G401.6 (cell line): ENCODE measurements at regions not wholly inside any gene's neighbourhood (a gene's known extent, or its start where the extent isn't known, plus 50 kb on each side); places are given as distances from the start of the nearest gene placed in this dataset.
"Not testable (repeated sequence)": the region's sequence is repeated elsewhere in the genome, so short reads cannot be mapped to it uniquely, and the experiment has no call there.

Experiments
- FAIRE-seq: peaks from 2 replicates; lab custom pipeline; 2012; peaks lifted over from hg19 to GRCh38; lab: Jason Lieb, UNC

- FAIRE-seq, result no peak
These were observed 260.3 kb upstream of the RNF32 start for GRCh38 chr7:156380261-156380660.

- no peak for FAIRE-seq
These were observed 261.1 kb upstream of the RNF32 start for GRCh38 chr7:156379324-156380070.

GRCh38 chr7:156378806-156379205 lies 261.8 kb upstream of the RNF32 start:
- FAIRE-seq, result no peak

GRCh38 chr7:156376317-156376716 lies 264.3 kb upstream of the RNF32 start:
- FAIRE-seq, result no peak

GRCh38 chr7:156374335-156374734 lies 266.2 kb upstream of the RNF32 start:
- no peak for FAIRE-seq

- not testable (repeated sequence) for FAIRE-seq
These were observed 270.6 kb upstream of the RNF32 start for GRCh38 chr7:156369929-156370328.

- FAIRE-seq, result no peak
These were observed 272.3 kb upstream of the RNF32 start for GRCh38 chr7:156368053-156368843.

- FAIRE-seq, result no peak
These were observed 276.8 kb upstream of the RNF32 start for GRCh38 chr7:156363751-156364150.

GRCh38 chr7:156360835-156361234 lies 279.7 kb upstream of the RNF32 start:
- FAIRE-seq, result no peak

GRCh38 chr7:156356551-156356950 lies 284.0 kb upstream of the RNF32 start:
- no peak for FAIRE-seq

- FAIRE-seq, result no peak
These were observed 287.2 kb upstream of the RNF32 start for GRCh38 chr7:156353352-156353751.

- not testable (repeated sequence) for FAIRE-seq
These were observed 292.8 kb upstream of the RNF32 start for GRCh38 chr7:156347703-156348248.

- FAIRE-seq, result no peak
These were observed 293.4 kb upstream of the RNF32 start for GRCh38 chr7:156347132-156347531.

GRCh38 chr7:156344595-156344994 lies 296.0 kb upstream of the RNF32 start:
- no peak for FAIRE-seq

- no peak for FAIRE-seq
These were observed 305.9 kb upstream of the RNF32 start for GRCh38 chr7:156334636-156335035.

GRCh38 chr7:156327916-156328315 lies 312.7 kb upstream of the RNF32 start:
- no peak for FAIRE-seq

- no peak for FAIRE-seq
These were observed 313.1 kb upstream of the RNF32 start for GRCh38 chr7:156327474-156327873.

GRCh38 chr7:156324201-156324600 lies 316.4 kb upstream of the RNF32 start:
- FAIRE-seq, result no peak

GRCh38 chr7:156321430-156321829 lies 319.1 kb upstream of the RNF32 start:
- FAIRE-seq, result not testable (repeated sequence)

- FAIRE-seq, result no peak
These were observed 321.6 kb upstream of the RNF32 start for GRCh38 chr7:156318926-156319325.

- FAIRE-seq, result no peak
These were observed 322.1 kb upstream of the RNF32 start for GRCh38 chr7:156318426-156318825.

- no peak for FAIRE-seq
These were observed 331.5 kb upstream of the RNF32 start for GRCh38 chr7:156309016-156309620.

GRCh38 chr7:156307193-156307592 lies 333.4 kb upstream of the RNF32 start:
- FAIRE-seq, result no peak
